Liver (tissue), 2 donors: ENCODE measurements at regions not wholly inside any gene's neighbourhood (a gene's known extent, or its start where the extent isn't known, plus 50 kb on each side); places are given as distances from the start of the nearest gene placed in this dataset.

Experiments used
- TF ChIP-seq, protein P1 (sequence below): fragments of 150-350 bp; IDR thresholded peaks from 2 replicates; pipeline ENCODE4 v1.5.1; 2017; ENCODE audit warnings: improper control_type of control experiment, low read depth, low read length; ENCODE audit not compliant: missing input control
- TF ChIP-seq, protein P2 (sequence below): IDR thresholded peaks from 2 replicates; pipeline ENCODE4 v1.6.1; 2016; ENCODE audit warnings: antibody characterized with exemption, mild to moderate bottlenecking
- donor health status: healthy.

DNA sequence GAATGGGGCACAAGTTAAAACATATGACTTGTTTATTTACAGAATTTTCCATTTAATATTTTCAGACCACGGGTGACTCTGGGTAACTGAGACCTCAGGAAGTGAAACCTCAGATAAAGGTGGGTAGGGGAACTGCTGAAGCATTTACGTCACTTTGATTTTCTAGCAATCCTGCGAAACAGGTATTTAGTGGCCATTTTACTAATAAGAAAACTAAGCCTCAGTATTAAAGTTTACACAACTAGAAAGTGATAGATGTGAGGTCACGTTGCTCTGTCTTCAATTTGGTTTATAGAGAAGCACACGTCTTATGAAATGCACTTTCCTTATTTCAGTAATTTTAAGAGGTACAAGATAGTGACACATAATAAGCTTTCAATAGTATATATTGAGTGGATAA is 402.8 kb downstream of the FGF9 start:
- TF ChIP-seq, protein P1, sequence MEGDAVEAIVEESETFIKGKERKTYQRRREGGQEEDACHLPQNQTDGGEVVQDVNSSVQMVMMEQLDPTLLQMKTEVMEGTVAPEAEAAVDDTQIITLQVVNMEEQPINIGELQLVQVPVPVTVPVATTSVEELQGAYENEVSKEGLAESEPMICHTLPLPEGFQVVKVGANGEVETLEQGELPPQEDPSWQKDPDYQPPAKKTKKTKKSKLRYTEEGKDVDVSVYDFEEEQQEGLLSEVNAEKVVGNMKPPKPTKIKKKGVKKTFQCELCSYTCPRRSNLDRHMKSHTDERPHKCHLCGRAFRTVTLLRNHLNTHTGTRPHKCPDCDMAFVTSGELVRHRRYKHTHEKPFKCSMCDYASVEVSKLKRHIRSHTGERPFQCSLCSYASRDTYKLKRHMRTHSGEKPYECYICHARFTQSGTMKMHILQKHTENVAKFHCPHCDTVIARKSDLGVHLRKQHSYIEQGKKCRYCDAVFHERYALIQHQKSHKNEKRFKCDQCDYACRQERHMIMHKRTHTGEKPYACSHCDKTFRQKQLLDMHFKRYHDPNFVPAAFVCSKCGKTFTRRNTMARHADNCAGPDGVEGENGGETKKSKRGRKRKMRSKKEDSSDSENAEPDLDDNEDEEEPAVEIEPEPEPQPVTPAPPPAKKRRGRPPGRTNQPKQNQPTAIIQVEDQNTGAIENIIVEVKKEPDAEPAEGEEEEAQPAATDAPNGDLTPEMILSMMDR = no peak
- TF ChIP-seq, protein P2, sequence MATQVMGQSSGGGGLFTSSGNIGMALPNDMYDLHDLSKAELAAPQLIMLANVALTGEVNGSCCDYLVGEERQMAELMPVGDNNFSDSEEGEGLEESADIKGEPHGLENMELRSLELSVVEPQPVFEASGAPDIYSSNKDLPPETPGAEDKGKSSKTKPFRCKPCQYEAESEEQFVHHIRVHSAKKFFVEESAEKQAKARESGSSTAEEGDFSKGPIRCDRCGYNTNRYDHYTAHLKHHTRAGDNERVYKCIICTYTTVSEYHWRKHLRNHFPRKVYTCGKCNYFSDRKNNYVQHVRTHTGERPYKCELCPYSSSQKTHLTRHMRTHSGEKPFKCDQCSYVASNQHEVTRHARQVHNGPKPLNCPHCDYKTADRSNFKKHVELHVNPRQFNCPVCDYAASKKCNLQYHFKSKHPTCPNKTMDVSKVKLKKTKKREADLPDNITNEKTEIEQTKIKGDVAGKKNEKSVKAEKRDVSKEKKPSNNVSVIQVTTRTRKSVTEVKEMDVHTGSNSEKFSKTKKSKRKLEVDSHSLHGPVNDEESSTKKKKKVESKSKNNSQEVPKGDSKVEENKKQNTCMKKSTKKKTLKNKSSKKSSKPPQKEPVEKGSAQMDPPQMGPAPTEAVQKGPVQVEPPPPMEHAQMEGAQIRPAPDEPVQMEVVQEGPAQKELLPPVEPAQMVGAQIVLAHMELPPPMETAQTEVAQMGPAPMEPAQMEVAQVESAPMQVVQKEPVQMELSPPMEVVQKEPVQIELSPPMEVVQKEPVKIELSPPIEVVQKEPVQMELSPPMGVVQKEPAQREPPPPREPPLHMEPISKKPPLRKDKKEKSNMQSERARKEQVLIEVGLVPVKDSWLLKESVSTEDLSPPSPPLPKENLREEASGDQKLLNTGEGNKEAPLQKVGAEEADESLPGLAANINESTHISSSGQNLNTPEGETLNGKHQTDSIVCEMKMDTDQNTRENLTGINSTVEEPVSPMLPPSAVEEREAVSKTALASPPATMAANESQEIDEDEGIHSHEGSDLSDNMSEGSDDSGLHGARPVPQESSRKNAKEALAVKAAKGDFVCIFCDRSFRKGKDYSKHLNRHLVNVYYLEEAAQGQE = no peak
